ENCODE measurements at regions not wholly inside any gene's neighbourhood (a gene's known extent, or its start where the extent isn't known, plus 50 kb on each side); places are given as distances from the start of the nearest gene placed in this dataset.

GRCh38 chr6:9702914-9703313 is 712.0 kb downstream of the TFAP2A start:
- H3K14ac ChIP-seq (ENCODE audit: insufficient read depth, low read length) = no peak overlapping the region
- no peaks in the 10 kb centered on the region for H3K27me3 ChIP-seq (ENCODE audit: insufficient read depth, low read length)
- no peak overlapping the region for H3K23ac ChIP-seq (ENCODE audit: insufficient read length, low read depth, low read length)
- H2BK120ac ChIP-seq (ENCODE audit: low read depth, low read length, poor library complexity, severe bottlenecking) = no peak overlapping the region
- no peak overlapping the region for H2AFZ ChIP-seq (ENCODE audit: low read length)
- no peak overlapping the region for H2BK20ac ChIP-seq (ENCODE audit: low read depth, low read length, poor library complexity, severe bottlenecking)
- WGBS (ENCODE audit: extremely low coverage, insufficient read length, low lambda C conversion rate) = 100% methylated on average over 1 of the region's 1 CpG
- no peaks in the 10 kb centered on the region for H3K27me3 Mint-ChIP-seq (ENCODE audit: low read depth)
- no peak overlapping the region for H3K4me2 ChIP-seq (ENCODE audit: insufficient read depth, insufficient read length, low read length)
- H3K9me3 Mint-ChIP-seq = no peaks in the 10 kb centered on the region
- no peaks in the 10 kb centered on the region for H3K4me1 ChIP-seq (ENCODE audit: insufficient read depth, low read length)
- no peak overlapping the region for H3K27ac ChIP-seq (ENCODE audit: insufficient read length, low read depth, low read length)
- H3K79me1 ChIP-seq (ENCODE audit: insufficient read depth, low read depth, low read length, poor library complexity, severe bottlenecking) = no peaks in the 10 kb centered on the region
- no peak for TF ChIP-seq CTCF (conservative IDR thresholded peaks at IDR 0.05)
- no peak overlapping the region for H2BK5ac ChIP-seq (ENCODE audit: insufficient read length, low read length)
- no peak overlapping the region for H4K91ac ChIP-seq (ENCODE audit: insufficient read length, low read depth, low read length)
- H3K18ac ChIP-seq (ENCODE audit: insufficient read length, low read depth, low read length) = no peak overlapping the region
- no peak overlapping the region for H2AK5ac ChIP-seq (ENCODE audit: insufficient read length, low read length)
- no peak overlapping the region for H4K8ac ChIP-seq (replicated peaks; ENCODE audit: insufficient read length, low read depth, low read length)
- no peak for DNase-seq
- no peaks in the 10 kb centered on the region for H3K9me3 ChIP-seq (ENCODE audit: control insufficient read depth, low read depth, low read length)
- no peak overlapping the region for H2BK12ac ChIP-seq (ENCODE audit: insufficient read length, low read depth, low read length)
- H3K9ac ChIP-seq (ENCODE audit: extremely low read depth, insufficient read length, low read length) = no peak overlapping the region
- no peaks in the 10 kb centered on the region for H3K4me1 Mint-ChIP-seq
- no peak overlapping the region for H3K56ac ChIP-seq (ENCODE audit: insufficient read length, low read depth, low read length)
- no peak overlapping the region for H4K5ac ChIP-seq (ENCODE audit: insufficient read length, low read depth, low read length)
- no peaks in the 10 kb centered on the region for H4K20me1 ChIP-seq (ENCODE audit: control insufficient read depth, insufficient read depth, insufficient read length)
- H3K23me2 ChIP-seq (ENCODE audit: insufficient read length, low read depth, low read length, poor library complexity, severe bottlenecking) = no peaks in the 10 kb centered on the region
- H3T11ph ChIP-seq (ENCODE audit: low read length) = no peak overlapping the region
- no peak overlapping the region for H3K27ac Mint-ChIP-seq
- H3K4ac ChIP-seq (ENCODE audit: low read depth, low read length) = no peak overlapping the region
- H3K36me3 Mint-ChIP-seq (ENCODE audit: insufficient read depth in 1 of 3, low read depth in 3 of 3) = no peaks in the 10 kb centered on the region; a peak in 1 of 7 replicates
- no peaks in the 10 kb centered on the region for H3K79me2 ChIP-seq (ENCODE audit: insufficient read depth, low read length)
- H3K4me3 Mint-ChIP-seq = no peak overlapping the region
- no peak overlapping the region for H2BK15ac ChIP-seq (ENCODE audit: low read depth, low read length)

Data from H9 (cell line).